ENCODE measurements at regions not wholly inside any gene's neighbourhood (a gene's known extent, or its start where the extent isn't known, plus 50 kb on each side); places are given as distances from the start of the nearest gene placed in this dataset.

DNA sequence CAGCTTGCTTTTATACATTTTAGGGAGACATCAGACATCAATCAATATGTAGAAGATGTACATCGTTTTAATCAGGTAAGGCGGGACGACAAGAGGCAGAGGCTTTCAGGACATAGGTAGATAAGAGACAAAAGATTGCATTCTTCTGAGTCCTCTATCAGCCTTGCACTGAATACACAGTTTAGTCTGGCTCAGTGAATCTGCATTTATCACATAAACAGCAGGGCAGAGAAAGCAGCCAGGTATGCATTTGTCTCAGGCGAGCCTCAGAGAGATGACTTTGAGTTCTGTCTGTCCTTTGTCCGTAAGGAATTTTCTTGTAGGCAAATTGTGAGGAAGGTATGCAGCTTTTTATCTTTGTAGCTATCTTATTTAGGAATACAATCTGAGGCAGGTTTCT lies 202.8 kb upstream of the TAS2R1 start:
- POLR2A ChIA-PET: no interaction called here
- no peak for ATAC-seq
- Histone ChIP-seq H3K9me3 (ENCODE audit: control insufficient read depth in 1 of 2, insufficient read depth in 1 of 2, low read depth in 1 of 2, low read length in 2 of 2) (no peaks in the 10 kb centered on the region), H3K9ac (ENCODE audit: low read length) (no peak overlapping the region), H3K4me2 (ENCODE audit: low read length) (no peak overlapping the region), H3K9me2 (ENCODE audit: insufficient read depth) (no peaks in the 10 kb centered on the region), H3K36me3 (ENCODE audit: control insufficient read depth in 1 of 2, insufficient read depth in 2 of 2, low read length in 2 of 2) (no peaks in the 10 kb centered on the region), H3K4me3 (replicated peaks in 1 of 2; ENCODE audit: low read depth in 1 of 2, low read length in 2 of 2) (no peak overlapping the region), H4K20me1 (ENCODE audit: insufficient read depth) (no peaks in the 10 kb centered on the region), H3K27ac (ENCODE audit: low read depth, low read length) (no peak overlapping the region), H3K4me1 (ENCODE audit: control insufficient read depth in 1 of 2, insufficient read depth in 2 of 2, low read length in 2 of 2) (no peaks in the 10 kb centered on the region), H3K27me3 (ENCODE audit: insufficient read depth, low read length) (no peaks in the 10 kb centered on the region), H2AFZ (ENCODE audit: low read depth, low read length, poor library complexity, severe bottlenecking) (no peak overlapping the region), H3K79me2 (ENCODE audit: insufficient read depth, low read length) (no peaks in the 10 kb centered on the region)
- RAD21 ChIA-PET (ENCODE audit: low non-redundant PET in 1 of 2, low total read pairs in 2 of 2, uncharacterized antibody in 2 of 2, unreplicated experiment in 2 of 2): no interaction called here
- intact Hi-C loops (cut with micrococcal nuclease): no loop called here
- no peak for DNase-seq (ENCODE audit: low read depth, low spot score)
- BruUV-seq (replicated peaks): no TSS peak
- CTCF ChIA-PET: no interaction called here
- TF ChIP-seq, protein P1, sequence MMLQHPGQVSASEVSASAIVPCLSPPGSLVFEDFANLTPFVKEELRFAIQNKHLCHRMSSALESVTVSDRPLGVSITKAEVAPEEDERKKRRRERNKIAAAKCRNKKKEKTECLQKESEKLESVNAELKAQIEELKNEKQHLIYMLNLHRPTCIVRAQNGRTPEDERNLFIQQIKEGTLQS (IDR thresholded peaks at IDR 0.05): no peak
- no peak for TF ChIP-seq EZH2 (IDR thresholded peaks at IDR 0.05)
- TF ChIP-seq CBX3 (IDR thresholded peaks at IDR 0.05; ENCODE audit: low read depth): no peak
- no peak for TF ChIP-seq ZNF274 (IDR thresholded peaks at IDR 0.05; ENCODE audit: low read depth, low read length)
- TF ChIP-seq, protein P2, sequence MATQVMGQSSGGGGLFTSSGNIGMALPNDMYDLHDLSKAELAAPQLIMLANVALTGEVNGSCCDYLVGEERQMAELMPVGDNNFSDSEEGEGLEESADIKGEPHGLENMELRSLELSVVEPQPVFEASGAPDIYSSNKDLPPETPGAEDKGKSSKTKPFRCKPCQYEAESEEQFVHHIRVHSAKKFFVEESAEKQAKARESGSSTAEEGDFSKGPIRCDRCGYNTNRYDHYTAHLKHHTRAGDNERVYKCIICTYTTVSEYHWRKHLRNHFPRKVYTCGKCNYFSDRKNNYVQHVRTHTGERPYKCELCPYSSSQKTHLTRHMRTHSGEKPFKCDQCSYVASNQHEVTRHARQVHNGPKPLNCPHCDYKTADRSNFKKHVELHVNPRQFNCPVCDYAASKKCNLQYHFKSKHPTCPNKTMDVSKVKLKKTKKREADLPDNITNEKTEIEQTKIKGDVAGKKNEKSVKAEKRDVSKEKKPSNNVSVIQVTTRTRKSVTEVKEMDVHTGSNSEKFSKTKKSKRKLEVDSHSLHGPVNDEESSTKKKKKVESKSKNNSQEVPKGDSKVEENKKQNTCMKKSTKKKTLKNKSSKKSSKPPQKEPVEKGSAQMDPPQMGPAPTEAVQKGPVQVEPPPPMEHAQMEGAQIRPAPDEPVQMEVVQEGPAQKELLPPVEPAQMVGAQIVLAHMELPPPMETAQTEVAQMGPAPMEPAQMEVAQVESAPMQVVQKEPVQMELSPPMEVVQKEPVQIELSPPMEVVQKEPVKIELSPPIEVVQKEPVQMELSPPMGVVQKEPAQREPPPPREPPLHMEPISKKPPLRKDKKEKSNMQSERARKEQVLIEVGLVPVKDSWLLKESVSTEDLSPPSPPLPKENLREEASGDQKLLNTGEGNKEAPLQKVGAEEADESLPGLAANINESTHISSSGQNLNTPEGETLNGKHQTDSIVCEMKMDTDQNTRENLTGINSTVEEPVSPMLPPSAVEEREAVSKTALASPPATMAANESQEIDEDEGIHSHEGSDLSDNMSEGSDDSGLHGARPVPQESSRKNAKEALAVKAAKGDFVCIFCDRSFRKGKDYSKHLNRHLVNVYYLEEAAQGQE (IDR thresholded peaks at IDR 0.05; ENCODE audit: low read depth): no peak
- no peak for TF ChIP-seq JUND (IDR thresholded peaks at IDR 0.05)
- no peak for TF ChIP-seq TCF7L2 (IDR thresholded peaks at IDR 0.05; ENCODE audit: borderline replicate concordance, extremely low read depth, insufficient read depth, insufficient read length)
- no peak for TF ChIP-seq POLR2A (IDR thresholded peaks at IDR 0.05; ENCODE audit: borderline replicate concordance, extremely low read depth, insufficient read depth, insufficient read length)
- no peak for TF ChIP-seq POLR2AphosphoS5 (IDR thresholded peaks at IDR 0.05; ENCODE audit: low read depth, low read length)
- TF ChIP-seq CEBPB (IDR thresholded peaks at IDR 0.05; ENCODE audit: low read depth): no peak
- TF ChIP-seq, protein P3, sequence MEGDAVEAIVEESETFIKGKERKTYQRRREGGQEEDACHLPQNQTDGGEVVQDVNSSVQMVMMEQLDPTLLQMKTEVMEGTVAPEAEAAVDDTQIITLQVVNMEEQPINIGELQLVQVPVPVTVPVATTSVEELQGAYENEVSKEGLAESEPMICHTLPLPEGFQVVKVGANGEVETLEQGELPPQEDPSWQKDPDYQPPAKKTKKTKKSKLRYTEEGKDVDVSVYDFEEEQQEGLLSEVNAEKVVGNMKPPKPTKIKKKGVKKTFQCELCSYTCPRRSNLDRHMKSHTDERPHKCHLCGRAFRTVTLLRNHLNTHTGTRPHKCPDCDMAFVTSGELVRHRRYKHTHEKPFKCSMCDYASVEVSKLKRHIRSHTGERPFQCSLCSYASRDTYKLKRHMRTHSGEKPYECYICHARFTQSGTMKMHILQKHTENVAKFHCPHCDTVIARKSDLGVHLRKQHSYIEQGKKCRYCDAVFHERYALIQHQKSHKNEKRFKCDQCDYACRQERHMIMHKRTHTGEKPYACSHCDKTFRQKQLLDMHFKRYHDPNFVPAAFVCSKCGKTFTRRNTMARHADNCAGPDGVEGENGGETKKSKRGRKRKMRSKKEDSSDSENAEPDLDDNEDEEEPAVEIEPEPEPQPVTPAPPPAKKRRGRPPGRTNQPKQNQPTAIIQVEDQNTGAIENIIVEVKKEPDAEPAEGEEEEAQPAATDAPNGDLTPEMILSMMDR (IDR thresholded peaks at IDR 0.05 in 2 of 3, conservative IDR thresholded peaks at IDR 0.05 in 1 of 3; ENCODE audit: borderline replicate concordance in 1 of 3, insufficient read depth in 1 of 3, low read depth in 2 of 3, low read length in 2 of 3): no peak
